NCI-H446 (cell line): ENCODE measurements at regions not wholly inside any gene's neighbourhood (a gene's known extent, or its start where the extent isn't known, plus 50 kb on each side); places are given as distances from the start of the nearest gene placed in this dataset.

ENCODE experiments used
- DNase-seq, 2 experiments: peaks; one replicate each; lab custom pipeline; 2025; lab: John Stamatoyannopoulos, UW

DNA sequence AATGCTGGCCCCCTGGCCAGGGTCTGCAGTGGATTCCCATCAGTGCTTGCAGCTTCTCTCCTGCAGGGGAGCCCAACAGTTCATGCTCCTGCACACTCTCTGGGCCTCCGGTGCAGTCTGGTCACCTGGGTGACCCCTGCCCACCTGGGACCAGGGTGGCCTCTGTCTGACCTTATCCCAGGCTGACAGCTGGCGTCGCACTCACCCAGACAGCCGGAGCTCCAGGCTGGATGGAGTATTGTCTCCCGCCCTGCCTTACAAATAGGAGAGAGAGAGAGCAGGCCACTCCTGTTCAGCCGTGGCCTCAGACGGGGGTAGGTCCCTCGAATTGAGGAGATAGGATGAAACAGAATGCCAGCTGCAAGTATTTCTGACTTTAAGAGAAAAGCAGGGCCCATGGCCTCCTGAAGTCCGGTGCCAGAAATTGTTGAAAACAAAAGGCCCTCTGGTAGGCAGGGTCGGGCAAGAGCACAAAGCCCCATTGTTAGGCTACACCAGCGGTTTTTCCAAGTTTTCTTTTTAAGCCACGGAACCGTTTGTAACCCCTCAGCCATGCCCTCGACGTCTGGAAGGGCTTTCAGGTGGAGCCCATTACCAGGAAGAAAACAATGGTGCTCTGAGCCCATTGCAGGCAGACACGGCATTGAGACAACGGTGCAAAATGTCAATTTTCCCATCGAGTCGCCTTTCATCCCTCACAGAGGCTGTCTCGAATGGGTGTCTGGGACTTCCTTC lies 258.4 kb downstream of the BCL11A start:
- DNase-seq, result no peak

DNA sequence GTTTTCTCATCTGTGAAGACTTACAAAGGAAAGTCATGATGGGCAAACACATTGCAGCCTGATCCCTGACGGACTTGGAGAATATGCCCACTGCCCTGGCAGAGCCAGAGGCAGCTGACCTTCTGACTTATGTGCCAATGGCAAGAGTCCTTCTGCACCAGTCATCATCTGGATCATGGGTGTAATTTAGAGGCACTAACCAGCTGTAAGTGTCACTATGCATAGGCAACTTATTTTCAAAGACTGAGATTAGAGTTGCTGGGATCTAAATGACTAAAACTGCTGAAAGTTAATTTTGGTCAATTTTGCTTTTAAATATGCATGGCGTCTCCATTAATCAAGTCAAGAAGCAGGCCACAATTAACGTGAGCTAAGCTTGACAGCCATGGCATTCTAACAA lies 261.2 kb downstream of the BCL11A start:
- no peak for DNase-seq

DNA sequence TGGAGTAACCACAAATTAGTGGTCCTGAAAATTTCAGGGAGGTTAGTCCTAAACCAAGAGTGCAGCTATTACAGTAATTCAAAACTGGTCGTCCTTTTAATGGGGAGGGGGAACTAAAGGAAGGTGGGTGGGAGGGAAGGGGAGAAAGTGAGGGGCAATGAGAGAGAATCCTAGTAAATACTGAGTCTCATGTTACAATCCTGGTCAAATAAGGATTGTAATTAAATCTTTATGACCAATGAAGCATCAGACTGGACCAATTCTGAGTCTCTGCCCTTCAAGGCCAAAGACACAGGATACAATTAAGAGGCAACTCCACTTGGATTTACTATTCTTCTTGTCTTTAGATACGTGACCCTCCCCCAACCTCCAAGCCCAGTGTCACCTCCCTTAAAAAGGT lies 262.9 kb downstream of the BCL11A start:
- DNase-seq, result no peak

DNA sequence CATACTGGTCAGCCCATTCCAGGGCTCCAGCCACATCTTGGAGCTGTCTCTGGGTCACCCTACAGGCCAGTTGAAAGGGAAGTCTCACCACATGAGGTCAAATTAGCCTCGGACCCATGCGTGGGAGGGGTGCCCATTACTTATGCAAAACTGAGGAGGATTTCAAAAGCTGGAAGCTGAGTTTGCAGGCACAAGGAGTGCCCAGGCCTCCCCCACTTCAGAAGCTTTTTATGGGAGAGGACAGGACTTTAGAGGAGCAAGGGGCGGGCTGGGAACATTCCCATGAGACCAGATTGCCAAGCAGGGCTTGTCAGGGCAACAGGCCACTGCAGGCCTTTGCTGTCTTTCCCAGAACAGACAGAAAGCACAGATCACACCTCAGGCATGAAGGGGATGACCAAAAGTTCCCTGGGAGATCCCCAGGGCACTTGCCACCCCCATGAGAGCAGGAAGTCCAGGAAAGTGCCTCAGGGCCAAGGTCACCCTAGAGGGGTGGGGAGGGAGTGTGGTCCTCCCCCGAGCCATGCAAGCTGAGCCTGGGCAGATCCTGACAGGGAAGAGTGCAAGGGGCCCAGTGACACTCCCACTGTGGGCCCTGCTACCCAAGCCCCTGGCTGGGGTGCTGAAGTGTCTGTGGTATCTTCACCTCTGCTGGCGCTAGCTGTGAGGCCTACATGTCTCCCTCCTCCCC lies 267.7 kb downstream of the BCL11A start:
- DNase-seq, result no peak

GRCh38 chr2:60283626-60284025 lies 269.8 kb downstream of the BCL11A start:
- no peak for DNase-seq

GRCh38 chr2:60282886-60283285 lies 270.6 kb downstream of the BCL11A start:
- no peak for DNase-seq

DNA sequence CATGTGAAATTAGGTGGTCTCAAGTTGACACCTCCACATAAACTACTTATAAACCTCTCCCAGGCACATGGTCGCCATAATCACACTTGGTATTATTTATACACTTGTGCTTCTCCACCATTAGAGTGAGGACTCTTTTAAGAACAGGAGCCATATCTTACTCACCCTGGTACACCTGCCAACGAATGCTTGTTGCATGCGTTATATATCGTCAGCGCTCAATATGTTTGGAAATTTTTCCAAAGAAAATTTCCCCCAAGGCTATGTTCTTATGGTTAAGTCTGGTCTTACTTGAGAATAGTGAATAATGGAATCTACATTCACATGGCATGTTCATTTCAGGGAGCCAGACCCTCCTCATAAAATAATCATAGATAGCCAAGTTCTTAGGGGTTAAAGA lies 271.7 kb downstream of the BCL11A start:
- no peak for DNase-seq

GRCh38 chr2:60280238-60280637 lies 273.2 kb downstream of the BCL11A start:
- no peak for DNase-seq

DNA sequence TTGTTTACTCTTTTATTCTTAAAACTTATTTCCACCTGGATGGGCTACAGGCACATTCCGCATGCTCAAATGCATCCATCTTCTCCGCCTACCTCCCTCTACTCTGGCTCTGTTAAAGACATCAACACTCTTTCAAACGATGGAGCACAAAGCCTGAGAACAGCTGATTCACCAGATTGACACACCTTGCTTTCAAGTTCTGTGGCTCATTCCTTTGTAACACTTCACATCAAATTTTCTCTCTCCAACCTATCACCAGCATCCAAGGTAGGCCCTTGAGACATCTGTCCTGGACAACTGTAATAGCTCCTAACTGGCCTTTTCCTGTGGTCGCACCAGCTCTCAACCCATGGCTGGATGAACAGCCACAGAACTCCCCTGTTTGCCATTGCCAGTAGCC lies 274.5 kb downstream of the BCL11A start:
- no peak for DNase-seq

GRCh38 chr2:60275958-60276357 lies 277.5 kb downstream of the BCL11A start:
- no peak for DNase-seq

GRCh38 chr2:60273836-60274235 lies 279.6 kb downstream of the BCL11A start:
- DNase-seq, result no peak

DNA sequence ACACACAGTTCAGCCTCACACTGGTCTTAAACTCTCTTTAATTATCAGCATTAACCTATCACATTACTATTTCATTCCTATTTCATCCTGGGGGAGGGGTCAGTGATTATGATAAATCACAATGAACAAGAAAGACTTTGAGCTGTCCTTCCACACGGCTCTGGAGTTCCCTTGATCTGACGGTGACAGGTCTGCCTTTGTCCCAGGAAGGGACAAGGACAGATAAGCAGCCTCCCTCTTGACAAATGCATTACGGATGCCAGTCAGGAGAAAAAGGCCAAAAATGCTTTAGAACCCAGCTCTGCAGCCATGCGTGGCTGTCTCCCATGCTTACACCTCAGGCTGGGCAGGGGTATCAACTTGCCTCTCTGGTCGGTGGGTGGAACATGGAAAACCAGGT lies 281.7 kb downstream of the BCL11A start:
- DNase-seq, result no peak

GRCh38 chr2:60271131-60271530 lies 282.3 kb downstream of the BCL11A start:
- no peak for DNase-seq

DNA sequence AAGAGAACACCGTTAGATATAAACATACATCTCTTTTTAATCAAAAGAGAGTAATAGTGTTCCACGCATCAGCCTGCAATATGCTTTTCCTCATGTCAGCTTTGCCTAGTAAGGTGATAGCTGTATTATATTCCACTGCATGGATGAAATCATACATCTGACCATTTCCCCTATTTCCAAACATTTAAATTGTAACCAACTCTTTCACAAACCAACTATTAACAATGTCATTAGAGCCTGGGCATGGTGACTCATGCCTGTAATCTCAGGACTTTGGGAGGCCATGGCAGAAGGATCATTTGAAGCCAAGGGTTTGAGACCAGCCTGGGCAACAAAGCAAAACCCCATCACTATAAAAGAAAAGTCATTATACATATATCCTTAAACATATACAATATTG lies 284.8 kb downstream of the BCL11A start:
- no peak for DNase-seq

DNA sequence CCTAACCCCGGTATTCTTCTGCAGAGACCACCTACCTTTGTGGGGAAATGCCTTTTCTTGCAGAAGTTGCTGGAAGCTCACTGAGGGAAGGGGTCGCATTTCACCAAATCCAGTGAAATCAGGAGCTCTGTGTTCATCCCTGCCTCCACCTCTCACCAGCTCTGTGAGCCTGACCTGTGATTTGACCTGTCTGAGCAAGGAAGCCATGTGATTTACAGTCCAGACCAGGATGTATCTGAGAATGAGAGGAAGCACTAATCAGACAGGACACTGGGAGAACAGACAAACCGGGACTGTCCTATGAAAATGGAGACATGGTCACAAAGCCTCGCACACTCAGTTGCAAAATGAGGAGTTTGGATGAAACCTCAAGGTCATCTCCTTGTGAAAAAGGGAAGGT lies 285.4 kb downstream of the BCL11A start:
- no peak for DNase-seq

DNA sequence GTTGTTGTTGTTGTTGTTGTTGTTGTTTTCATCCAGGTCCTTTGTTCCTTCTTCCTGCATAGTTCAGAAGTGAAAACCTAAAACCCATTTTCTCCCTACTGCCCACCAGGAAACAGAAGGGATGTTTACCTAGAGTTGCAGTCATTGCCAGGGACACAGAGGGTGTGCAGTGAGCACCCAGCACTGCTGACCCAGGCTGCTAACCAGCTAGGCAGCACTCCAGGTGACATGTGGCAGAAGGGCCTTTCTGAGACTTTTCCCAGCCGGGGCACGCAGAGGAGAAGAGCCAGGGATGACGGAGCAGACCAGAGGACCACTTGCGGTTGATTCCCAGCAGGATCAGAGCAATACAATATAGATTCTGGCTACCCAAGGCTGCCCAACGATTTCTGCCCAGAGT lies 286.3 kb downstream of the BCL11A start:
- DNase-seq, result no peak

- no peak for DNase-seq
These were observed 291.3 kb downstream of the BCL11A start for GRCh38 chr2:60262178-60262577.

DNA sequence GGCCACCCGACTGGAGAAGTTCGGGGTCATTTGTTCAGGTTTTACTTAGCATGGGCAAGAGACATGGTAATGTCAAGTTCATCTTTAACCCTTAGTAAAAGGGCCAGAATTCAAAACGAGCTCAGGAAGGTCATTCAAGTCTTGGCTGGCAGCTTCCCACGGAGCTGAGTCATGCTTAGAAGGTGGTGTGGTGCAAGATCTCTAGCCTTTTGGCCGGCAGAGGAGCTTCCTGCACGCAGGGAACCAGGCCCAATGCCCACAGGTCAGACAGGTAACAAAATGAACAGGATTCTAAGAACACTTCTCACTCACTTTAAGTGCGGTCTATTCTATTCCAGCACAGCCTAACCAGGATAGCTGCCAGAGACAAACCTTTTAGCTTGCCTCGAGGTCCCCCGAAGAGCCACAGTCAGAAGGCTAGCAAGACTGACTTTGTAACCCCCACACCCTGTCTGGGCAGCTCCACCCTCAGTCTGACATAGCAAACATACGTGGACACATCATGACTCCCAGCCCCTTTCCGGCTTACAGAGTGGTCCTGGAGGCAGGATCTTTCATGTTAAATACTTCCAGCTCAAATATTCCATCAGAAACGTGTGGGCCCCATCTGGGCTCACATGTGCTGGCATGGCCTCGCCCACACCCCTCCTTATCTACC lies 292.7 kb downstream of the BCL11A start:
- DNase-seq, result no peak

DNA sequence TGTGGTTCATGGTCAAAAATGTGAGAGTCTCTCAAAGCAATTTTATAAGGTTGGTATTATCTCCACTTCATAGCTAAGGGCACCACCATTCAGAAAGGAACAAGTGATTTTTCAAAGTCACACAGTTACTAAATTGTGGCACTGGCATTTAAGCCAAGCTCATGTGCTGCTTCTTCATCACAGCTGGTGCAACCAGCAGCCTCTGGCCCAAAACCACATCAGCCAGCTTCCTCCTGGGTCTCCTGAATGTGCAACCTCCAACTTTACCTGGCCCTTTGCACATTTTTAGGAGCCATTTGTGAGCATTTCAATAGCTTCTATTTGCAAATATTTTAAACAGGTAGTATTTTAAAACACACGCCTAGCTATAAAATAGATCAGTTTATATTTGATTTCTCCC lies 293.7 kb downstream of the BCL11A start:
- DNase-seq, result no peak

DNA sequence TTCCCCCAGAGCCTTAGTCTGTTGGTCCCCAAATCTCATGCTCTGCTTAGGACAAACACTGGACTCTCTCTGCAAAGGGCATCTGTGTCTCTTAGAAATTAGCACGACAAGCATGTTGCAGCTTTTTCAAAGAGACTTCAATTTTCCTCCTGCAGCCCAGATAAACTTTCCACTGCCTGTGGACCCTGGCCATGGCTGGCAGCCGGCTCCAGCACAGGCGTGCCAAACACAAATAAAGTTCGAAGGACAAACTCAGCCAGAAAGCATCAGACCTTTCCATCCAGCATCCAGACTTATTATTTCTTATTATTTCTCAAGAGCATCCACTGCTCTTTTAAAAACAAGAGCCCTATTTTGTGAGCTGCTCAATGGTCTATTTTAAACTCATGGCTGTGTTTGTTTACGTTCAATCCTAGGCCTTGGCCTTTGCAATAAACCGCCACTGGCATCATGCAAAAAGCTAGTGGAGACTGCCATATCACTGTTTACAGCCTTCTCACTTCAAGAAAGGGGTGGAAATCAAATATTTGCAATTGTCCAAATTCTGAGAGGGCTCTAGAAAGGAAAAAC lies 300.8 kb downstream of the BCL11A start:
- no peak for DNase-seq

DNA sequence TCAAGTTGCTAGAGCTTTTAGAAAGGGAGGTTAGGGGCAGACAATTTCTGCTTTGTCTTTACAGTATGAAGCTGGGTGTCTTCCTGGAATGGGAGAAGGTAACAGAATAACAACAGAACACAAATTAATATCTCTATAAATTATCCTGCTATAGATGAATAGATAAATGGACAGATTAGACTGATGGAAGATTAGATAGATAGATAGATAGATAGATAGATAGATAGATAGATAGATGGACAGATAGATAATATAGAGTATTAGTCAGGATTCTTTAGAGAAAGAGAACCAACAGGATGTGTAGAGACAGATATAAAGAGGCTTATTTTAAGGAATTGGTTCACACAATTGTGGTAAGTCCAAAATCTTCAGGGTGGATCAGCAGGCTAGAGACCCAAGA lies 302.2 kb downstream of the BCL11A start:
- DNase-seq, result no peak

DNA sequence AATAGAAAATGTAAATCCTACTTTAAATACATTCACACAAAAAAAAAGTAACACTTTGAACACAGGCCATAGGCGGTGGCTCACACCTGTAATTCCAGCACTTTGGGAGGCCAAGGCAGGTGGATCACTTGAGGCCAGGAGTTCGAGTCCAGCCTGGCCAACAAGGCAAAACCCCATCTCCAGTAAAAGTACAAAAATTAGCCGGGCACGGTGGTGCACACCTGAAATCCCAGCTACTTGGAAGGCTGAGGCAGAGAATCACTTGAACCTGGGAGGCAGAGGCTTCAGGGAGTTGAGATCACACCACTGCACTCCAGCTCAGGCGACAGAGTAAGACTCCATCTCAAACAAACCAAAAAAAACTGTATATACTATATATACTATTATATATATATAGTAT lies 303.6 kb downstream of the BCL11A start:
- no peak for DNase-seq

GRCh38 chr2:60247471-60247870 lies 306.0 kb downstream of the BCL11A start:
- DNase-seq, result no peak
